GM18907 (cell line): ENCODE measurements at regions not wholly inside any gene's neighbourhood (a gene's known extent, or its start where the extent isn't known, plus 50 kb on each side); places are given as distances from the start of the nearest gene placed in this dataset.

ENCODE experiments used
- ATAC-seq: cut with Tn5 transposase; IDR thresholded peaks from one replicate; pipeline ENCODE4 v1.9.1; 2021; ENCODE audit warnings: mild to moderate bottlenecking, moderate library complexity; ENCODE audit not compliant: unreplicated experiment

DNA sequence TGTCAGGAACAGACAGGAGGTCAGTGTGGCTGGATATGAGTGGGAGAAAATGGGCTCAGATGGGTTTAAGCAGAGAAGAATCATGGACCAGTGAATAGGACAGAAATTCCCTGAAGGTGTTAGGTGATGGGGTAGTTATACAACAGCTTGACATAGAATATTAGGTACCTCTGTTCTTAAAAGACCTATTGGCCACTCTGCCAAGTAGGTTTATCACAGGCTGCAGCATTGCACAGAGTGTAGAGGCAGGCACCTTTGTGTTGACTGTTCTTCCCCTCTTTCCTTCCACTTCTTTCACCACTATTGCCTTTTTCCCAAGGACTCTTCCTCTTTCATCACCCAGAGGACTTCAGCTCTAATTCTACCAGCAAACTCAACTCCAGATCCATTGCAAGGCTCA is 274.4 kb downstream of the CDCA7 start:
- no peak for ATAC-seq

DNA sequence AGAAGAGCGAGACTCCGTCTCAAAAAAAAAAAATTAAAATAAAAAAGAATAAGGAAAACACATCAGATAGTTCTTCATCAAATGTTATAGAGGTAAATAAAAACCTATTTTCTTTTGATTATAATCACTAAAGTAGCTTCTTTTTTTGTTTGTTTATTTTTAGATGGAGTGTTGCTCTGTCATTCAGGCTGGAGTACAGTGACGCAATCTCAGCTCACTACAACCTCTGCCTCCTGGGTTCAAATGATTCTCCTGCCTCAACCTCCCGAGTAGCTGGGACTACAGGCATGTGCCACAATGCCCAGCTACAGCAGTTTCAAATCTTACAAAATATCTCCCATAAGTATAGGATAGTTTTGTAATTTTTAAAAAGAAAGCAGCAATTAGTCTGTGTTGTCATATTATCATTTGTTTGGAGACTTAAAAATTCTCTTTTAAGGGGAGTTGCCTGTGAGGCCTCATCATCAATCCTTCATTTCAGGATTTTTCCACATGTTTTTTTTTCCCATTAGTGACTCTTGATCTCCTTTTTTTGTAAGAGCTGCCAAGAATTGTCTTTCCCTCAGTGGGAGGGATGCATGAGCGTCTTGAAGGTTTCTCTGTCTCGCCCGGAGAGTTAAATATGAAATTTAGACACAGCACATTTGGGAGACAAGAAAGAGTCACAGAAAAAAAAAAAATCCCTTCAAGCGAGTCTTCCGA is 275.9 kb downstream of the CDCA7 start:
- ATAC-seq: no peak

DNA sequence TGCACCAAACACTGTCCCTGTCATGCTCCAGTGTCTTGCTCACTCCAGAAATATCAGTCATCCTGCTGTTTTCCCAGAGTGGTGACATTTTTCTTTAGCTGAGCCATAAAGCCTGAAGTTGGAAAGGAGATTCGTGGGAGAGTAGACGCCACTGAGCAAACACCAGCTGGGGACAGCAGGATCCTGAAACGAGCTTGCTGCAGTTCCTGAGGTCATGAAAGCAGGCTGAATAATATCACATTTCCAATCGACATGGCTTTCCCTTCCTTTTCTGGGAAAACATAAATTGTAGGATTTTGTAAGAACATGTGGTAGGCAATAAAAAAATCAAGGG is 276.4 kb downstream of the CDCA7 start:
- no peak for ATAC-seq

DNA sequence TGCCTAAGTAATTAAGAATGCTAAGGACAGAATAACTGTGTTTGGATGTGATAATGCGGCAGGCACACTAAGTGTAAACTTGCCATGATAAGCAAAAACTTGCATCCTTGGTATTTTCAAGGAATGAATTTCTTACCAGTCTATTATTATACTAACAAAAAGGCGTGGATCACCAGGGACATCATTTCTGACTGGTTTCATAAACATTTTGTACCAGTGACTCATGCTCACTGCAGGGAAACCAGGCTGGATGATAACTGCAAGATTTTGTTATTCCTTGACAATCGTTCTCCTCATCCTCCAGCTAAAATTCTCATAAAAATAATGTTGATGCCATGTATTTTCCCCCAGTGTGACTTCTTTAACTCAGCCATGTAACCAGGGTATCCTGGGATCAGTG is 289.5 kb downstream of the CDCA7 start:
- no peak for ATAC-seq

GRCh38 chr2:173647681-173648311 is 293.1 kb downstream of the CDCA7 start:
- no peak for ATAC-seq

DNA sequence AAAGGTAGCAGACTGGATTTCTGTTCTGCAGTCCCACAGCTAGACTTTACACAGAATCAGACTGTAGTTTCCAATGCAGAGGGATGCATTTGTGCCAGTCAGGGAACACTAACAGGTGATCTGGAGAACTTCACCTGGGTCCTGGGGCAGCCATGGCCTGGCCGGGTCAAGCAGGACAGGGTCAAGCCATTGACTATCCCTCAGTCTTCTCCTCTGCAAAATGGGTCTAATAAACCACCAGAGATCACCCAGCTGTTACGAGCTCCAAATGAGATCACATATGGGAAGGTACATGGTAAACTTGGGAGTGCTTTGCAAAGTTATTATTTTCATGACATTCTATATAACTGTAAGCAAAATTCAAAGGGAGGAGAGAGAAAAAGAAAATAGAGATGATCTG is 294.1 kb downstream of the CDCA7 start:
- no peak for ATAC-seq

- ATAC-seq: no peak
Measured at GRCh38 chr2:173649527-173650219, 295.0 kb downstream of the CDCA7 start.

DNA sequence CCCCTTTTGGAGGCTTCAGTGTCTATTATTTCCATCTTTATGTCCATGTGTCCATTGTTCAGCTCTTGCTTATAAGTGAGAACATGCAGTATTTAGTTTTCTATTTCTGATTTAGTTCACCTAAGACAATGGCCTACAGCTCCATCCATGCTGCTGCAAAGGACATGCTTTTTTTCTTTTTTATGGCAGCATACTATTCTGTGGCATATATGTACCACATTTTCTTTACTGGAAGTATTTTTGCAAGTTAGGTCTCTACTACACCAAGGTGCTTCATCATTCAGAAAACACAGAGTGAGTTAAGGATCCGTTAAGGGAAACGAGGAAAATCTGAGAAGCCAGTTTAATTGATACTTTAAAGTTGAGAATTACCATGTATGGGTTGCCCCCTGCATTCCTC is 297.2 kb downstream of the CDCA7 start:
- no peak for ATAC-seq

DNA sequence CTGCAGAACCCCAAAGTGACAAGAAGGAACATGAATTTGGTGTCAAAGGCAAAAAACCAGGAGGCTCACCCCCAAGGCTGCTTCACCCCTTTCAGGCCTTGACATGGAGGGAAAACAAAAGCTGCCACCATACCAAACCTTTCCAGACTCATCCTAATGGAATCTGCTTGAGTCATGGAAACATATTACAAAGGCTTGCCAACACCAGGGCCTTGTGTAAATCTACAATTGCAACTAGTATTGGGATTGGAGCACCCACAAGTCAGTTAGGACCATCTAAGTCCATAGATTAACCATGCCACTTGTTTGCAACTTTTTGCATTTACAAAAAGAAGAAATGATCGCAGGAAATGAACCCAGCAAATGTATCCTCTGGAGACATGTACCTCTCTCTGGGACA is 297.6 kb downstream of the CDCA7 start:
- no peak for ATAC-seq

GRCh38 chr2:173652767-173653431 is 298.2 kb downstream of the CDCA7 start:
- ATAC-seq: no peak

DNA sequence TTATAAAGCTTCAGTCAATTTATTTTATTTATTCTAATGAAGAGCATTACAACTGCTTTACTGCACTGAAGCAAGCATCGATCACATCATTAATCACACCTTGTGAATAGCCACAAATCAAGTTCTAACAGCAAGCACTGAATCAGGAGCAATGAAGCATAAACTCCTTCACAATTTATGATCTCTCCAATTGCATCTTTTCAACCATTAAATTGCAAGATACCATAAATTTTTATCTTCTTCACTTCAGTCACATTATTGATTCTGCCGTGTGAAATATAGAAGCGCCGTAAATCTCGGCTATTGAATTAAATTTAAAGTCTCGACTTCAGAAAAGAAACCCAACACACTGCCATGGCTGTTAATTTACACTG is 298.7 kb downstream of the CDCA7 start:
- ATAC-seq: no peak

DNA sequence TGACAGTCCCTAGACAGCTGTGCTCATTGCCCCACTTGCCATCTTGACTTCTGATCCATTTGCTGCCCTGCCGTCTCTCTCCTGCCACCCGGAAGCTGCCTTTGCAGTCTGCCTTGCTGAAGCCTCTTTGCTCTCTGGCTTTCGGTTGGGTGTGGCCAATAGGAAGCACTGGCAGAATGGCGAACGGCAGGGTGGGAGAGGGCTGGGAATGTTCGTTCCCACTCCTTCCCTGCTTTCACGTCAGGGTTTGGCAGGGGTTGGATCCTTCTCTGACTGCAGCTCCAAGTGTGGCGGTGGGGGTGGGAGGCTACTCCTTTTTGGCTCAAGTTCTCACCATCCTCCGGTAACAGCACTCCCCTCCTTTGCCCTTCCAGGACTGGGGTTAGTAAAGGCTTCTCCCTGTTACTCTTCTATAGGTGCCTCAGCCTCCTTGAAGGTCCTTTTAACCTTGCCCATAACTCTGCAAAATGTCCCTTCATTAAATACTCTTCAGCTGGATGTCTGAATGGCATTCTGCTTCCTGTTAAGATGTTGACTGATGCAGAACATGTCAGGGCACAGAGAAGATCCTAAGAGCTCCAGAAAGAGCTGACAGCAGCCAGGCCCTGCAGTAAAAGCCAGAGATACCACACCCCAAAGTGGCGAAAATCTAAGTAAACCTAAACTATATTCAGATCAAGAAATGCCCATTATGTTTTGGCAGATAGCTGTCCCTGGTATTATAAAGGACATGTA is 299.7 kb downstream of the CDCA7 start:
- no peak for ATAC-seq

GRCh38 chr2:173654896-173655265 is 300.2 kb downstream of the CDCA7 start:
- ATAC-seq: no peak

GRCh38 chr2:173656086-173656485 is 301.4 kb downstream of the CDCA7 start:
- ATAC-seq: no peak

DNA sequence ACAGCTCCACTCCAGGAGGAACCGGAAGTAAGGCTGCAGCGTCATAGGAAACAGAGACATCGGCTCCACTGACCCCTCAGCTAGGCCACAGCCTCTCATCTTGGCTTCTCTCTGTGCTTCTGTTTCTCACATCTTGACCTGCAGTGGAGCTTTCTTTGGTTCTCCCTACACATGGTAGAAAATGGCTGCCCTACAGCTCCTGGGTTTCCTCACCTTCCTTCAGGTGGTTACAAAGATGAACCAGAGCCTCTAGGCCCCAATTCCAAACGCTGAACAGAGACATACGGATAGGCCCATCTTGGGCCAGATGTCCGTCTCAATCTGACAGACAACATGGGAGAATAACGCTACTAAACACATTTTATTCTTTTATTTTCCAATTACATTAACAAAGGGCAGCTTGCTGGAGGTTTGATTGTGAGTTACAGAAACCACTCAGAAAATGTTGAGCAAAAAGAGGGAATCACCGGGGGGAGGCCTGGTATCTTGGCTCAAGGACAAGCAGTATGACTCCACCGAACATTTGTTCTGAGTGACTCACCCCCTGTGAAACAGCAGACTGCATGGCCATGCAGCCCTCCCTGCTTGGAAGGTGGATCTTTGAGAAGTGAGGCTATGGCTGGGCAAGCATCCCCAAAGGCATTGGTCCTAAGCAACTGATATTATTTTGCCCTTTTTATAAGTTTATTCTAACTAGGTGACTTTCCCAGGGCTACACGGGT is 303.5 kb downstream of the CDCA7 start:
- ATAC-seq: no peak

DNA sequence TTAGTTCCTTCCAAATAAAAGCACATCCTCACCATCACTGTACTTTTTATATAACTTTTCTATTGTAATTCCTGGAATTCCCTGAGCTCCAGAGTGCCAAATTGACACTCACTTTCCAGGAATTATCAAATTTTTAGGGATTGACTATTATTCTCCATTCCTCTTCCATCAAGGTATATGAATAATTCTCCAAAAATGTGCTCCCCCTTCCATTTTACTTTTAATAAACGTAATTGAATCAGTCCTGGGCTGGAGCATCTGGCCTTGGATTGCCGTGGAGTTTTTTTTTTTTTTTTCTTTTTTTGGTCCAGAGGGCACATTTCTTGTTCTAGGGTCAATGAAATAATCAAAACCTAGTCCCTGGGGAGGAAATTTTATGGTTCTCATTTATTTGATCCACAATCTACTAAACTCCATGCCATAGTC is 304.3 kb downstream of the CDCA7 start:
- no peak for ATAC-seq

- ATAC-seq: no peak
Measured at GRCh38 chr2:173659509-173659908, 304.8 kb downstream of the CDCA7 start.

DNA sequence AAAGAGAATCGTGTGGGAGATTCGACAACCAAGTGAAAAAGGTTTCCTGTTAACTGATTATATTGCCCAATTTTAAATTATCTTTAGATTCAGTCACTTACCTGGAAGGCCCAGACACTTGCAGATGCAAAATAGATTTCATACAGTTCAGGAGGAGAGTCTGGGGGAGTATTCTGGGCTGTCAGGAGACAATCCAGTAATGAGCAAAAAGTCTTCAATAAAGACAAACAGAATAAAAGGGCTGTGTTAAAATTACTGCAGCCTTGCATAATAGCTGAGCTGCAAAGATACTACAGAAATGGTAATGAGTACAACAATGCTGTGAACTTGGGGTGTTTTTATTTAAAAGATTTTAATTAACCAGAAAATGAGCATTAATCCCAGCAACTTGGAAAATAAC is 303.6 kb downstream of the SP3 start:
- ATAC-seq: no peak

DNA sequence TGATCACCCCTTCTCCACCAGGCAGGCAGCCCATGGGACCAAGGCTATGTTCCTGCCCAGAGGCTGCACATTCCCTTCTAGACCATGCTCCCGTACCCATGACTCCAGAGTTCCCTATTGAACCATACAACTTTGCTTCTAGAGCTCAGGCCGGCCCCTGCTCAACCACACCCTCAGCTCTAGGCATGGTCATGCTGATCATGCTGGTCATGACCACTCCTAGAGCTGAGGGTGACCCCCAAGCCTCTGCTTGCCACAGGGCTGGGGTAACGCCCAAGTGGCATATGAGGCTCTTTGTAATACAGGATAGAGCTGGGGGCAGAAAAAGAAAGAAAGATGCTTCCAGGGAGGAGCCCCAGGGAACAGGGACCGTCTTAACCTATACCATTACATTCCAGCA is 301.8 kb downstream of the SP3 start:
- no peak for ATAC-seq

- ATAC-seq: no peak
Measured at GRCh38 chr2:173663835-173664512, 301.2 kb downstream of the SP3 start.
